ENCODE measurements at regions not wholly inside any gene's neighbourhood (a gene's known extent, or its start where the extent isn't known, plus 50 kb on each side); places are given as distances from the start of the nearest gene placed in this dataset.

GRCh38 chr3:95028688-95029087 is 965.8 kb downstream of the NSUN3 start (continued):
- TF ChIP-seq NANOG (IDR thresholded peaks at IDR 0.05; ENCODE audit: insufficient read depth, low read depth, low read length, poor library complexity, severe bottlenecking) (no peak), BCL11A (IDR thresholded peaks at IDR 0.05; ENCODE audit: low read depth in 2 of 2, low read length in 2 of 2) (no peak), TCF12 (IDR thresholded peaks at IDR 0.05; ENCODE audit: low read depth, low read length) (no peak), RBBP5 (IDR thresholded peaks at IDR 0.05; ENCODE audit: borderline replicate concordance, low read depth, low read length) (no peak), TAF7 (optimal IDR thresholded peaks at IDR 0.05; ENCODE audit: borderline replicate concordance, low read depth, low read length) (no peak)

Measured in H1 (cell line).